Small intestine (tissue), 7 donors: ENCODE measurements at regions not wholly inside any gene's neighbourhood (a gene's known extent, or its start where the extent isn't known, plus 50 kb on each side); places are given as distances from the start of the nearest gene placed in this dataset.

Experiments used
- DNase-seq, 2 donors: peaks; one replicate each; pipeline versions ENCODE4 v3.0.0 to v3.0.0-alpha.2; 2013
- FAIRE-seq: peaks from 2 replicates; lab custom pipeline; 2012; peaks lifted over from hg19 to GRCh38; lab: Jason Lieb, UNC
- H3K27ac ChIP-seq, 3 donors: one replicate each; pipeline ENCODE4 v1.5.1; 2013; ENCODE audit warnings: low read length in 2 of 3, mild to moderate bottlenecking in 2 of 3, control low read depth in 1 of 3, inconsistent platforms in 1 of 3, low read depth in 1 of 3, moderate library complexity in 1 of 3
- H3K27me3 ChIP-seq, 3 donors: one replicate each; pipeline ENCODE4 v1.6.1; 2013; ENCODE audit warnings: low read length in 3 of 3, inconsistent platforms in 1 of 3; ENCODE audit not compliant: control insufficient read depth in 3 of 3, insufficient read depth in 3 of 3
- H3K36me3 ChIP-seq, 3 donors: one replicate each; pipeline ENCODE4 v1.6.1; 2013; ENCODE audit warnings: low read length in 3 of 3, inconsistent platforms in 1 of 3, low read depth in 1 of 3, mild to moderate bottlenecking in 1 of 3, moderate library complexity in 1 of 3; ENCODE audit not compliant: control insufficient read depth in 3 of 3, insufficient read depth in 2 of 3
- H3K4me1 ChIP-seq, 3 donors: one replicate each; pipeline ENCODE4 v1.6.1; 2013; ENCODE audit warnings: low read length in 2 of 3, inconsistent platforms in 1 of 3, low read depth in 1 of 3, mild to moderate bottlenecking in 1 of 3, moderate library complexity in 1 of 3; ENCODE audit not compliant: control insufficient read depth in 3 of 3, insufficient read depth in 2 of 3
- H3K4me3 ChIP-seq, 3 donors: one replicate each; pipeline ENCODE4 v1.5.1; 2013; ENCODE audit warnings: low read length in 3 of 3, control low read depth in 1 of 3, inconsistent platforms in 1 of 3, low read depth in 1 of 3, mild to moderate bottlenecking in 1 of 3, moderate library complexity in 1 of 3
- H3K9me3 ChIP-seq, 2 donors: one replicate each; pipeline ENCODE4 v1.6.1; 2013; ENCODE audit warnings: low read depth in 1 of 2, low read length in 1 of 2; ENCODE audit not compliant: control insufficient read depth in 2 of 2, insufficient read depth in 1 of 2
- whole genome bisulfite sequencing, 3 donors: extraction: QIAGEN DNeasy Blood & Tissue Kit; methylation state at CpG; one replicate each; pipeline ENCODE4 v1.1.7; 2013; 5-methylcytosine and 5-hydroxymethylcytosine counted together
- donor health status: healthy with polysubstance abuse.
- donor health status: control.
- donor health status: control.
- donor health status: Bipolar disorder and iron deficiency.
- donor health status: healthy.

GRCh38 chr14:71372411-71372838 lies 465.2 kb downstream of the PCNX1 start:
- H3K9me3 ChIP-seq, result peaks cover 3 to 6% of the 10 kb centered on the region in 2 donors
- DNase-seq (peak in 1 of 2 donors; percentile 36), FAIRE-seq (no peak)
- 66 to 76% (median 72%) methylated on average over 4 of the region's 4 CpGs for WGBS, 3 donors
- H3K27ac ChIP-seq, result no peak overlapping the region
- no peaks in the 10 kb centered on the region for H3K27me3 ChIP-seq
- peaks cover 0 to 6% (median 0%) of the 10 kb centered on the region in 3 donors for H3K4me1 ChIP-seq
- no peak overlapping the region for H3K4me3 ChIP-seq
- H3K36me3 ChIP-seq, result no peaks in the 10 kb centered on the region

DNA sequence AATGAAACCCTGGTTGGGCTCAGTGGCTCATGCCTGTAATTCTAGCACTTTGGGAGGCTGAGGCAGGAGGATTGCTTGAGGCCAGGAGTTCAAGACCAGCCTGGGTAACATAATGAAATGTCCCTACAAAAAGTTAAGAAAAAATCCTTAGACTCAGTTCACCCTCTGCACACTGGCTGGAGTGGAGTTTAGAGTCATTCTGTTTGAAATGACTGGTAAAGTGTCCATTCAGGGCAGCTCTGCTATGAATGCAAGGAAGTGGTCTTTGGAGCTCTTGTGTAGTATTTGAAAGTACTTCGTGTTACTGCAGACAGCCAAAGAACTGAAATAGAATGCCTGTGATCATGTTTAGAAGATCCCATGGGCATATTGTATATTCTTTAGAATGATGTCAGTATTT lies 466.5 kb downstream of the PCNX1 start:
- no peak overlapping the region for H3K27ac ChIP-seq
- no peak for FAIRE-seq

GRCh38 chr14:71374989-71375388 lies 467.7 kb downstream of the PCNX1 start:
- Histone ChIP-seq H3K9me3 (peaks cover 3 to 6% of the 10 kb centered on the region in 2 donors), H3K27me3 (no peaks in the 10 kb centered on the region), H3K36me3 (peaks cover 0 to 3% (median 0%) of the 10 kb centered on the region in 3 donors), H3K4me3 (no peak overlapping the region), H3K27ac (no peak overlapping the region), H3K4me1 (peaks cover 0 to 6% (median 3%) of the 10 kb centered on the region in 3 donors)
- FAIRE-seq (no peak), DNase-seq (no peak)
- 90 to 100% (median 100%) methylated on average over 1 of the region's 1 CpG for WGBS, 3 donors

More for the DNA sequence above, 466.5 kb downstream of the PCNX1 start:
- no peak for DNase-seq
- Histone ChIP-seq H3K27me3 (no peaks in the 10 kb centered on the region), H3K4me1 (peaks cover 0 to 6% (median under 1%) of the 10 kb centered on the region in 3 donors), H3K36me3 (no peaks in the 10 kb centered on the region), H3K4me3 (no peak overlapping the region), H3K9me3 (peaks cover 3 to 6% of the 10 kb centered on the region in 2 donors)
- WGBS, 3 donors, result 78 to 91% (median 86%) methylated on average over 1 of the region's 1 CpG

DNA sequence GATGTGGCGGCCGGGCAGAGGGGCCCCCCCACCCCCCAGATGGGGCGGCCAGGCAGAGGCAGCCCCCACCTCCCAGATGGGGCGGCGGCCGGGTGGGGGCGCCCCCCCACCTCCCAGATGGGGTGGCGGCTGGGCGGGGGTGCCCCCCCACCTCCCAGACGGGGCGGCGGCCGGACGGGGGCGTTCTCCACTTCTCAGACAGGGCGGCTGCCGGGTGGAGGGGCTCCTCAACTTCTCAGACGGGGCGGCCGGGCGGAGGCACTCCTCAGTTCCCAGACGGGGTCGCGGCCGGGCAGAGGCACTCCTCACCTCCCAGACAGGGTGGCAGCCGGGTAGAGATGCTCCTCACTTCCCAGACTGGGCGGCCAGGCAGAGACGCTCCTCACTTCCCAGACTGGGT lies 469.8 kb downstream of the PCNX1 start:
- H3K4me1 ChIP-seq, result peaks cover 0 to 3% (median under 1%) of the 10 kb centered on the region in 3 donors
- H3K4me3 ChIP-seq, result no peak overlapping the region
- peaks cover 3 to 6% of the 10 kb centered on the region in 2 donors for H3K9me3 ChIP-seq
- H3K36me3 ChIP-seq, result peaks cover 0 to 3% (median 0%) of the 10 kb centered on the region in 3 donors
- WGBS, 3 donors, result 95 to 100% (median 97%) methylated on average over 20 to 28 of the region's 28 CpGs
- no peaks in the 10 kb centered on the region for H3K27me3 ChIP-seq
- FAIRE-seq (no peak), DNase-seq (no peak)
- no peak overlapping the region for H3K27ac ChIP-seq

DNA sequence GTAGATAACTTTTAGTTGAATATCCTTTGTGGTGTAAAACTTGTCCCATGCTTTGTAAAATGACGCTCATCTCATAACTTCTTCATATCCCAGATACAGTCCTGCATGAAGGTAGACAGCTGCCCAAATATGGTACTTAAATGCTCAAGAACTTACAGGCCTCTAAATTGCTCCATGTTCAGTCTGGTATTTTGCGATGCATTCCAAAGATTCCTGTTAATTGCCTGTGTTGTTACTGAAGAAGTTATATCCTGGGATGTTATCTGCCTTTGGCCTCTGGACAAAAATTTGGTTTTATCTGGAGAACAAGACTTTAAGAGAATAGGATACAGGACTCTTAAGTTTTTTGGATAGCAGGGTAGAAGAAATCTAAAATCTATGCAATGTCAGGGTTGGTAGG lies 473.0 kb downstream of the PCNX1 start:
- DNase-seq (no peak), FAIRE-seq (no peak)
- Histone ChIP-seq H3K27me3 (no peaks in the 10 kb centered on the region), H3K4me1 (peaks cover 0 to 3% (median 0%) of the 10 kb centered on the region in 3 donors), H3K27ac (no peak overlapping the region), H3K36me3 (peaks cover 0 to 3% (median 0%) of the 10 kb centered on the region in 3 donors), H3K4me3 (no peak overlapping the region), H3K9me3 (peaks cover 3 to 6% of the 10 kb centered on the region in 2 donors)
- 91 to 98% (median 92%) methylated on average over 2 of the region's 2 CpGs for WGBS, 3 donors

DNA sequence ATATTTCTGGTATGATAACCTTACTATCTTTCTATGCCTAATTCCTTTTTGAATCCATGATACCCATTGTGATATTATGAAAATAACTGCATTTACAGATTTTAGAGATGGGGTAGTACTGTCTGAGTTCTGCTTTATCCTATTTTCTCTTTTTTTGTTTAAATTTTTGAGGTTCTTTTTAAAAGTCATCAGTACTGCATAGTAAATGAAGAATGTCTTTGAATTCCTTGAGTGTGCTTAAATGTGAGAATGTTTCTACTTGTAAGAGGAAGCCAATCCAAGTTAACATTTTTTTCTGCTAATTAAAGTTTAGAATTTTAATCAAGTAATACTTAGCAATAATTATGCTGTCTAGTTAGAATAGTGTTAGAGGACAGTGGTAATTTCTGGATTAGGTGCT lies 474.6 kb downstream of the PCNX1 start:
- Histone ChIP-seq H3K27me3 (no peaks in the 10 kb centered on the region), H3K4me3 (no peak overlapping the region), H3K27ac (no peak overlapping the region), H3K9me3 (peaks cover 2 to 3% of the 10 kb centered on the region in 2 donors), H3K36me3 (peaks cover 0 to 3% (median 0%) of the 10 kb centered on the region in 3 donors), H3K4me1 (peaks cover 0 to 3% (median 0%) of the 10 kb centered on the region in 3 donors)
- FAIRE-seq (no peak), DNase-seq (no peak)

DNA sequence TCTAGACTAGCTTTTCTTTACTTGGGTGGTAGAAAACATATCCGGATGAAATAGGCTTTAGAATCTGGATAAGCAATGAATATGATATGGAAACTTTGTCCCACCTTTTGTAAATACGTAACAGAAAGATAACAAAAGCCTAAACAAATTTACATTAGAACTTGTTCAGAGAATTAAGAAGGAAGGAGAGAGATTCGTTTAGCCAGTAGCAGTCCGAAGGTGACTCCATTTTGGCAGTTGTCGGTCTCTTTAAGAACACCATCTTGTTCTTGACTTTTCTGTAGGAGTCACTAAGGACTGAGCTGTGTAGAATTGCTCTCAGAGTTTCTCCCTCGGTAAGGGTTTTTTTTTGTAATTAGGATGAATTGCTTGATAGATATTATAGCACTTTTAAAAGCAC lies 475.1 kb downstream of the PCNX1 start:
- H3K4me3 ChIP-seq, result no peak overlapping the region
- no peaks in the 10 kb centered on the region for H3K9me3 ChIP-seq
- FAIRE-seq, result no peak
- peaks cover 0 to 3% (median 0%) of the 10 kb centered on the region in 3 donors for H3K4me1 ChIP-seq
- H3K27me3 ChIP-seq, result no peaks in the 10 kb centered on the region
- 70 to 81% (median 75%) methylated on average over 6 of the region's 6 CpGs for WGBS, 3 donors
- H3K36me3 ChIP-seq, result peaks cover 0 to 3% (median 0%) of the 10 kb centered on the region in 3 donors
- peak in 1 of 2 donors; percentile 27 for DNase-seq
- H3K27ac ChIP-seq, result no peak overlapping the region

DNA sequence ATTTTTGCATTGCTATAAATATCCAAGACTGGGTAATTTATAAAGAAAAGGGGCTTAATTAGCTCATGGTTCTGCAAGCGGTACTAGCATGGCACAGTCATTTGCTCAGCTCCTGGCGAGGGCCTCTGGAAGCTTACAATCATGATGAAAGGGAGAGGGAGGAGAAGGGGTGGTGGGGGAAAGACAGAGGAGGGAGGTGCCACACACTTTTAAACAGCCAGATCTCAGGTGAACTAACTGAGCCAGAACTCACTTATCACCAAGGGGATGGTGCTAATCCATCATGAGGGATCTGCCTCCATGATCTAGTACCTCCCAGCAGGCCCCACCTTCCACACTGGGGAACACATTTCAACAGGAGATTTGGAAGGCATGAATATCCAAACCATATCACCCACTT lies 476.3 kb downstream of the PCNX1 start:
- Histone ChIP-seq H3K4me3 (no peak overlapping the region), H3K27me3 (no peaks in the 10 kb centered on the region), H3K27ac (no peak overlapping the region), H3K36me3 (peaks cover 0 to 3% (median 0%) of the 10 kb centered on the region in 3 donors), H3K4me1 (peaks cover 0 to 3% (median 0%) of the 10 kb centered on the region in 3 donors), H3K9me3 (no peaks in the 10 kb centered on the region)
- WGBS, 3 donors, result 88 to 96% (median 89%) methylated on average over 2 of the region's 2 CpGs
- no peak for FAIRE-seq
- DNase-seq, result no peak
